ENCODE measurements at regions not wholly inside any gene's neighbourhood (a gene's known extent, or its start where the extent isn't known, plus 50 kb on each side); places are given as distances from the start of the nearest gene placed in this dataset.

DNA sequence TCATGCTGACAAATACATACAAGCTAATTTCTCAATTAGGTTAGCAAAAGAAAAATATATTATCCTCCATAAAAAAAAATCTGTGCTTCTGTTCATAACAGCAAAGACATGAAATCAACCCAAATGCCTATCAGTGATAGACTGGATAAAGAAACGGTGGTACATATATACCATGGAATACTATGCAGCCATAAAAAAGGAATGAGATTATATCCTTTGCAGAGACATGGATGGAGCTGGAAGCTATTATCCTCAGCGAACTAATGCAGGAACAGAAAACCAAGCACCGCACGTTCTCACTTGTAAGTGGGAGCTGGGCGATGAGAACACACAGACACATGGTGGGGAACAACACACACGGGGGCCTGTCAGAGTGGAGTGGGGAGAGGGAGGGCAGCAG lies 84.0 kb upstream of the PALMD start:
- TF ChIP-seq, protein P1, sequence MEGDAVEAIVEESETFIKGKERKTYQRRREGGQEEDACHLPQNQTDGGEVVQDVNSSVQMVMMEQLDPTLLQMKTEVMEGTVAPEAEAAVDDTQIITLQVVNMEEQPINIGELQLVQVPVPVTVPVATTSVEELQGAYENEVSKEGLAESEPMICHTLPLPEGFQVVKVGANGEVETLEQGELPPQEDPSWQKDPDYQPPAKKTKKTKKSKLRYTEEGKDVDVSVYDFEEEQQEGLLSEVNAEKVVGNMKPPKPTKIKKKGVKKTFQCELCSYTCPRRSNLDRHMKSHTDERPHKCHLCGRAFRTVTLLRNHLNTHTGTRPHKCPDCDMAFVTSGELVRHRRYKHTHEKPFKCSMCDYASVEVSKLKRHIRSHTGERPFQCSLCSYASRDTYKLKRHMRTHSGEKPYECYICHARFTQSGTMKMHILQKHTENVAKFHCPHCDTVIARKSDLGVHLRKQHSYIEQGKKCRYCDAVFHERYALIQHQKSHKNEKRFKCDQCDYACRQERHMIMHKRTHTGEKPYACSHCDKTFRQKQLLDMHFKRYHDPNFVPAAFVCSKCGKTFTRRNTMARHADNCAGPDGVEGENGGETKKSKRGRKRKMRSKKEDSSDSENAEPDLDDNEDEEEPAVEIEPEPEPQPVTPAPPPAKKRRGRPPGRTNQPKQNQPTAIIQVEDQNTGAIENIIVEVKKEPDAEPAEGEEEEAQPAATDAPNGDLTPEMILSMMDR (conservative IDR thresholded peaks at IDR 0.05; ENCODE audit: low read length): no peak
- no peak for TF ChIP-seq EZH2phosphoT487 (IDR thresholded peaks at IDR 0.05; ENCODE audit: borderline replicate concordance)
